Right renal pelvis (tissue), 4 donors: ENCODE measurements at regions not wholly inside any gene's neighbourhood (a gene's known extent, or its start where the extent isn't known, plus 50 kb on each side); places are given as distances from the start of the nearest gene placed in this dataset.
A peak's percentile ranks its signal among the peaks of the same experiment; 100 is the strongest.

ENCODE experiments used
- DNase-seq, 4 donors: peaks; one replicate each; pipeline ENCODE4 v3.0.0-alpha.2; 2013; ENCODE audit warnings: low read depth in 4 of 4, low spot score in 3 of 4, missing footprints in 1 of 4

DNA sequence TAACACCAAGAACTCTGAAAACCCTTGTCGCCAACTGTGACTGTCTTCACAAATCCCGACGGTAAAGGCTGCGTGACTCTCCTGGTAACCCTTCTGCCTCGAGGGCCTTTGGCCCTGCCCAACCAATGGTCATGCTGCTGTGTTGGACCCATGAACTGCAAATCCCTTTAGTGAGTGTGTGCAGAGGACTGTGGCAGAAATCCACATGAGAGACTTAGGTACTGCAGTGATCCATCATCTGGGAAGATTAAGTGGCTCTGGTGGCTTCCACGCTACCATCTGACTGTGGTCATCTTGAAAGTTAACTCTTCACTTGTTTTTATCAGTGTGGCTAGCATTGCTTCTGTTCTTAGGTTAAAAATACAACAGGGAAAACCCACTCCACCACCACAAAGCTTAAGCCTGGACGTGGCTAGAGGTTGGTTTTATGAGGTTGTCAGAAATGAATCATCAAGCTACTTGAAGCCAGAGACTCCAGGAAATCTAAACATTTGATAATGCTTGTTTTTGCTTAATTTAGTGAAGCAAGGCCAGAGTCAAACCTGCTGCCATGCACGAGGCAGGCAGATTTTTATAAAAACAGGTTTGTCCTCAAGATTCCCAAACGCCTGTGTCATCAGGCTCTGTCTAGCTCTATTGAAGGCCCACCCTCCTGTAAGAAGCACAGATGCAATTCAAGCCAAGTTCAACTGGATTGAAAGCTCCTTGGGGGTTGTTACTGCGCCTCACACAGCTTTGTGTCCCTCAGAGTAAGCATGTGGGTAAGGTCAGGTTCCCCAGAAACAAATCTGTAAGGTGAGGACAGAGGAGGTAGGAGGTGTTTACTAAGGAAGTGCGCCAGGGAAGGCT lies 52.7 kb upstream of the ERCC6L2 start:
- no peak for DNase-seq

DNA sequence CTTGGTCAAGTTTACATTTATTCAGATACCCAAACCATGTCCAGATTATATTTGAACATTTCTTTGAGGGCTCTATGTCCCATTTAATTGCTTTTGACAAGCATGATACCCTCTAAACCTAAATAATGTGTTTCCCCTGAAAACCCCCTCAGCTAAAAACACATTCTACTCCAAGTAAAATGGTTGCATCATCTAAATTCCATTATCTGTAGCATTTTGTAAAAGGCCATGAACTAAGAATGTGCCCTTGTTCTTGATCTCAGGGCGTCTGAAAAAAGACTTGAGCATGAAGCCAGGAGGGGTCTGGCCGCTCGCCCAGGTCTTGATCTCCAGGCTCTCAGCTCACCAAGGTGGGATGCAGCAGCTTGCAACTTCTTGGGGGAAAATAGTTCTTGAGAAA lies 53.5 kb upstream of the ERCC6L2 start:
- DNase-seq: no peak

DNA sequence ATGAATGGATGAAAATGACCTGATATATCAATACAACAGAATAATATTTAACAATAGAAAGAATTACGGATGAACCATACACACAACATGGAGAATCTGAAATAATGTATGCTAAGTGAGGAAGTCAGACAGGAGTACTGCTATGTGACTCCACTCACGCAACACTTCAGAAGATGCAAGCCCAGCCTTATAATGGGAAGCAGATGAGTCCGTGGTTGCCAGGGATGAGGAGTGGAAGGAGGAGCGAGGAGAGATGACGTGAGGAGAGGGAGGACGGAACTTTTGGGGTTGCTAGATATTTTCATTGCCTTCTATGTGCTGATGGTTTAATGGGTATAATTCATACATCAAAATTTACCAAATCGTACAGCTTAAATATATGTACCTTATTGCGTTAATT lies 55.4 kb upstream of the ERCC6L2 start:
- DNase-seq: no peak

DNA sequence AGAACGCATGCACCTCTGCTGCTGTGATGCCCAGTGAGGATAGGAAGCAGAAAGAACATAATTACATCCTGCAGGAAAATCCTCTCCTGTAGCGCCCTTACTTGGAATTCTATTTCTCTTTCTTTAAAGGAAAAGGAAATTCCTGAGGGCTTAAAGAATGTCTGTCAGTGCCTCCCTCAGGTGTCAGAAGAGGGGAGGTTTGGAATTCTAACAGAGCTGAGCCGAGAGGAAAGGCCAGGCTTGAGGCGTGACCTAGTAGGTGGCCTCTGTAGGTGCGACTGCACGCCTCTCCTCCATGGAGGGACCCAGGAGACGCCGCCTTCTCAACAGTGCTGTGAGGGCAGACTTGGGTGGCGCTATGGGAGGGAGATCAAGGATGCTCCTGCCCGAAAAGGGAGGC lies 55.9 kb upstream of the ERCC6L2 start:
- no peak for DNase-seq

DNA sequence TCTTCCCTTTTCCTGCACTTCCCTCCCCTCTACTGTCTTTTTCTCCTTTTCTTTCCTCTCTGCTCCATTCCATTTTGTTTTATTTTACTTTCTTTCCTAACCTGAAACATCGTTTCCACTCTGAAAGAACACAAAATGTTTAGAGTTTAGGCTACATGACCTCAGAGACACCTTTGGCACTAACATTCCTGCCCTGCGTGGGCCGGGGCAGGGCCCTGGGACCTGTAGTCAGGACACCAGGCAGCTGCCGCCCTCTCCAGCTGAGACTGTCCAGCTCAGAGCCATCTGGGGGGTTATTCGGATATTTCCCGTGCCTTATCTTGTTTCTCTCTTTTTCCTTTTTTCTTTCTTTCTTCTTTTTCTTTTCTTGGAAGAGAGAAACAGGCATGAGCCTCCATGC lies 58.3 kb upstream of the ERCC6L2 start:
- DNase-seq: no peak

DNA sequence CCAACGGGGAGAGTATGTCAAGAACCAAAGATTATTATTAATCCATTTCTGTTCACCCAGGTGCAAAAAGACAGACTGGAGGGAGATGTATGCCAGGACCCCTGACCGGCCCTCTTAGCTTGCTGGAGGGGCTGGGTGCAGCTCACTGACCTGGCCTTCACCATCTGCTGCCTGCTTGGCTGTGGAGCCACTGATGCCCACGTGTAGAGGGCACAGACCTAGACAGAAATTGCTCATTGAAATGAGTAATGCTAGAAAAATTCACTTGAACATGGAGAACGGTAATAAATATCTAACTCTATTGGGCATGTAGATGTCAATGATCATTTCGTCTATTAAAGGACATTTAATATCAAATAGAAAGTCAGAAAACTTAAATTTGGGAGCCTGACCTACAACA lies 58.8 kb upstream of the ERCC6L2 start:
- no peak for DNase-seq

DNA sequence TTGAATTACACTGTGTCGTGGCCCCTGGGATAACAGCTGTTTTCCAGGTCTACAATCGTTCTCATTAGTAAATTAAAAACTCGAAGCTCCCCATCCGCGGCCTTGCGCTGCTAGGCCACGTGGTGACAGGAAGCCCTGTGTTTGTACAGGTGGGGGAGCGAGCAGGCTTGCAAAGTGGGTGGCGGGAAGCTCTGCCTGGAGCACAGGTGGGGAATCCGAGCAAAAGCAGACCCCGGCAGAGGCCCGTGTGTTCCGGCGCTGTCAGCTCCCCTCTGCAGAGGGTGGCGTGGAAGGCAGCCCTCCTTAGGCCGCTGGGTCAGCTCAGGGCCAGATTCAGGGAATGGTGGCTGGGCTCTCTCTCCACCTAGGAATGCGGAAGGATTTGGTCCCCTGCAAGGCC lies 59.5 kb upstream of the ERCC6L2 start:
- no peak for DNase-seq

DNA sequence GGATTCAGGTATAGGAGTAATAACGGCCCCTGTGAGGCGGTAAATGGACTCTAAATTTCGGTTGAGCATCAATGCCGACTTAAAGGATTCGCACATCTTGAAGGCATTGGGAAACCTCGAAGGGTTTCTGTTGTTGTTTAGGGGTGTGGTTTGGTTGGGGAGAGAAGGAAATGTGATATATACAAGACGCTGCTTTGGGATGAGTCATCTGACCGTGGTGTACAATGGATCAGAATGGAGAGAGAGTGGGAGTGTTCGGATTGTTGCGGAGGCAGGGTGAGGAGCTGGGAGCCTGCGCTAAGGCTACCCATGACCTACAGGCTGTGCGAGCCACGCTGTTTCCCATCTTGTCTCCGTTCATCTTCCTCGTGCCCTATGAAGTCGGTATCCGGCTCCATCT lies 60.4 kb upstream of the ERCC6L2 start:
- no peak for DNase-seq

DNA sequence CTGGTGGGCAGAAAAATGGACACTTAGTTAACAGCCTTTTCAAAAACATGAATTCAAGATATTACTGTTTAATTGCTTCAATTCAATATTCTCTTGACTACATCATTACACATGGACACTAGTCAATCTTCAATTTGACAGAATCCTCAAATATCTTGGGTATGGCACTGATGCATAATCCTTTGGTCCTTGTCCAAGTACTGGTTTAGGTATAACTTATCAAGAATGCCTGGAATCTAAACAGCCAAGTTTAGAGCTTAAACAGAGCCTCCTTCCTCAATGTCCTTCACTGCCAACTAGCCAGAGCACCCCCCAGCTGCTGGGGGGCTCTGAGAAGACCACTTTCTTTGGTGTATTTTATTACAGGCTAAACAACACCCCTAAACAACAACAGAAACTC lies 61.6 kb upstream of the ERCC6L2 start:
- DNase-seq: no peak

DNA sequence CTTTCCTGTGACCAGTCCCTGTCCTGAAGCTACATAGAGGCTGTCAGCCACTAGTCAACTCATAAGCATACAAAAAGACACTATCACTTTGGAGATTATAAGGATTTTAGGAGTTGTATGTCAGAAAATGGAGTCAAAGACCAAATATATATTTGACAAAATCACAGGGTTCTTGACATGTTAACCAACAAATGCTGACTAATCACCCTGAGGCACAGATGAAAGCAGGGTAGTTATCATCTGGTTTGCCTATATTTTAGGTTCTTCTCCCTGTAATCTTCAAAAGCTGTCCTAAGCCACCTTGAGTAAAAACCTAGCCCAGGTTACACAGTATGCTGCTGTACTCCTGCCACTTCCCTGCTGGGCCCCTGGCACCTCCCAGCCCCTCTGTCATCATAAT lies 64.7 kb upstream of the ERCC6L2 start:
- no peak for DNase-seq

DNA sequence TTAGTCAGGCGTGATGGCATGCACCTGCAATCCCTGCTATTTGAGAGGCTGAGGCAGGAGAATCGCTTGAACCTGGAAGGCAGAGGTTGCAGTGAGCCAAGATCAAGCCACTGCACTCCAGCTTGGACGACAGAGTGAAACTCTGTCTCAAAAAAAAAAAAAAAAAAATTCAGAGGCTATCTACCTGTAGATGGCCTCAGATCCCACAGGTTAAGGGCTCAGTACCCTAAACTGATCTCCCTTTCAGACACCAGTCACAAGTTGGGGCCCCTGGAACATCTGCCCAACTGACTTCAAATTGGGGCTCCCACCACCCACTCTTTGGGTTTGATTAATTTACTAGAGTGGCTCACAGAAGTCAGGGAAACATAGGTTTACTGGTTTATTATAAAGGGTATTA lies 65.4 kb upstream of the ERCC6L2 start:
- no peak for DNase-seq

DNA sequence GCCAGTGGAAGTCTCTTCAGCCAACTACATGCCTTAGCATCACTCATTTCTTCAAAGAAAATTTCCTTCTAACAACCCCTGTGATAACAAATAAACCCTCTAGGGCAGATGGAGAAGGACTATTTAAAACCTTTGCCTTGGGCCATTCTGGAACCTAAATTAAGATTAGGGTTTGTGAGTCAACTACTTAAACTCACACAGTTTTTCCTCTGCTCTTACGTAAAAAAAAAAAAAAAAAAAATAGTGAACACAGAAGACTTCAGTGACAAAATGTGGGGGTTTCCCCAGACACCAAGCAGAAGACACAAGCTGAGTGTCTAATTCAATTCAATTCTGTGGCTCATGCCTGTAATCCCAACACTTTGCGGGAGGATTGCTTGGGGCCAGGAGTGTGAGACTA lies 65.8 kb upstream of the ERCC6L2 start:
- no peak for DNase-seq

DNA sequence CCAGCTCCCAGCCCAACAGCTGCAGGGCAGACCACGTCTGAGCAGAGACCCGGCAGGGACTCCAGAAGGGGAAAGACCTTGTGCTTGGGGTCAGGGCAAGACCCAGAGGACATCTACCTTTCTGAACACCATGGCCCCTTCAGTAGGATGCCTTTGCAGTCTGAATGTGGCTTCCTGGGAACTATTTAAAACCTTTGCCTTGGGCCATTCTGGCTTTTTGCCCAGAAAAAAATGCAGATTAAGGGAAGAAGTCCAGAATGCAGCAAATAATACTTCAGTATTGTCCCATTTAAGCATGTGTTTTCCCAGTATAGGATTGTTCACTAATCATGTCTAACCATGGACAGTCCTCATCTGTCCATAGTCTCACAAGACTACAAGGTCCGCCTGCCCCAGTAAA lies 67.5 kb upstream of the ERCC6L2 start:
- peak in 2 of 4 donors; percentile 27 to 29 for DNase-seq

DNA sequence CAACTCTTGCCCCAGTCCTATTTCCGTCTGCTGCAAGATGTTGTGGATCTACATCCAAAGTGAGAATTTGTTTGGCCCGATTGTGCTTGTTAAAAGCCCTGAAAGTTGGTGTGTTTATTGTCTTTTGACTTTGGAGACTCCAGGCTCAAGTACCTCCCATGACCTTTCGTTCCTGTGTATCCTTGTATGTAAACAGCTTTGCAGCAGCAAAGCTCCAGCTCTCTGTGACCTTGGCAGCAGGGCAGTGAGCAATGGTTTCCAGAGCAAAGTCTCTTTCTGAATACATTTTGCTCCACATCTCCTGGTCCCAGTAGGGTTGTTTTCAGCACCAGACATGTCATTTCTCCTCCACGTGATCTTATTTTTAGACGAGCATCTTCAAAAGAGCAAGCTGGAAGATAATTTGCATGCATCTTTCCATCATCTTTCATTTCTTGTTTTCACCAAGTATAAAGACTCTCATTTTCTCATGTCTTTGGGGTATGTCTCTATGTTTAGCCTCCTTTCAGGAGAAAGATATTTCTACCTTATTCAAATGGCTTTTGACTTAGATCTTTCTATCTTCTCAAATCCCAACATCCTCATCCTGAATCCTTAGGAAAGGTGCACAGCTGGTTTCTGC lies 68.1 kb upstream of the ERCC6L2 start:
- DNase-seq: no peak

DNA sequence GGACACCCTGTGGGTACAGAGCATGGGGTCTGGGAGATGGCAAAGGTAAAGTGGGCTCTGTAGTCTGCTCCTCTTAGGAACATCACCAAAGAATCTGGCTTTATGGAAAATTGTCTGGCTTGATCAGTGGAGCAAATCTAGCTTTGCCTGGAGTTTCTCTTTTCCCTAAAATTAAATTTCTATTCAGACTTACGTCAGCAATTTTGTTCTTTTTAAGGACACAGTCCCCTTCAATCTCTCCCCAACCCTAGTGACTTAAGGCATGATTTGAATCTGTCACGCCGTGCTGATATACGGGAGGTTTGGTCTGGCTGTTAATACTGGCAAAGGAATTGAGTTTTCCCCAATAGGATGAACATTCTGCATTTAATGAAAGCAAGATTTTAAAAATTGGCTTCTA lies 72.3 kb upstream of the ERCC6L2 start:
- no peak for DNase-seq

DNA sequence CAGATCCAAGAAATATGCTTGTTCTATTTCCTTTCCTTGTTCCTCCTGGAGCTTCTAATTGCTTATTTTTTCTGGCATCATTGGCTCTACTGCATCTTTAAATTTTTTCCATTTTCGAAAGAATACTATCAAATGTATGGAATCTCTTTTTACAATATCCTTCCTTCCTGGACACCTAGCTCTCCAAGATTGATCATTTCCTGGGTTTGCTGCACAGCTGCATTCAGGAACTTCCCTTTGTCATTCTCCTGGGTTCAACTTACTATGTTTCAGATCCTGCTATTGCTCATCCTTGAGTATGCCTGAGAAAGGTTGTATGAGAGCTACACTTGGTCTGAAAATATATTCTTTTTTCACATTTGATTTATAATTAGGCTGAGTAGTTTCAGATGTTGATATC lies 73.7 kb upstream of the ERCC6L2 start:
- DNase-seq: no peak

DNA sequence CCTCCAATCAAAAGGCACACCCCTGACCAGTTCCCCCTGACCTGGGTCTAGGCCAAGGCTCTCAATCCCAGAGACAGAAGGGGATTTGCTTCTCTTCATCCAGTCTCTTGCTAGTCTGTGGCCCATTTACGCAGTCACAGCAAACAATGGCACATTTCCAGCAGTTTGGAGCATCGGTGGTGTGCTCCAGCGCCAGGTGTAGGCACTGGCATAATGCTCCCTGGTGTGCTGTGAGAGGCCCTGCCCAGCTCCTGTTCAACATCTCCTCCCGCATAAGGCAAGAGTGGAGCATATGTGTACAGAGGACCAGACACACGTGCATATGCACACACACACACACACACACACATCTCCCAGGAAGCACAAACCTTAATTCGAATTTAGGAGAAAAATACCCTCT lies 79.5 kb upstream of the ERCC6L2 start:
- no peak for DNase-seq

DNA sequence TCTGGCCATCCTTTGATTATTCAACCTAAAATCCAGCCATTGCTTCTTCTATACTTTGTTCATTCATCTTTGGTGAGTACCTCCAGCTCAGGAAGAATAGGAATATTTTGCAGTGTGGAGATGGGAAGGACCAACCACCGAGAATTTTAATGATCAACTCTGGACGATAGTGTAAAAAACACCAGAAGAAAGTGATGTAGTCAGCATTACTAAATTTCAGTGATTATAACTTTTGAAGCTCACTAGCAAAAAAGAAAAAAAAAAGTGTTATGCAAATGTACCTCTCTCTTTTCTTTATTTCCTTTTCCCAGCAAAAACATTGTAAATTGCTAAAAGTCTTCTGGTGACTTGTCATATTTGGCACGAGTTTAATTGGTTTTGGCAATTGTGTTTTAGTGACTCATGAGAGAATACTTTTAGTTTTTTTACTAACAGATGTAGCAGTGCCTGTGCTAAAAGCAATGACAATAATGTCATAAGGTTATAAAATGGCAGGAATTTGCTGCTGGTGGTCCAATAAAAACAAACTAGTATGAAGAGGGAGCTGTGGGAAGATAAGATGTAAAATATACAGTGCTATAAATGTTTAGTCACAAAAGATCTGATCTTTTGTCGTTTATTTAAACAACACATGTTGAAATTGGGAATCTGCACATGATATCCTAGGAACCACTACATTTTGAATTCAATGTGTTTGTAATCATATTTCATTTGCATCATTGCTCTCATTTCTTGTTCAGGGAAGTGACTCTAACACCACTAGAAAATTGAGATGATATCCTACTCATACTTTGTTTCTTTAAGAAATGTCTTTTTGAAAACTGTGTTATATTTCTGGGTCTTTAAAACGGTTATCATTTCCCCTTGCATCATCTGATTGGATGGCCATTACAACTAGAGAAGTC lies 81.3 kb upstream of the ERCC6L2 start:
- peak in 1 of 4 donors; percentile 29 for DNase-seq

DNA sequence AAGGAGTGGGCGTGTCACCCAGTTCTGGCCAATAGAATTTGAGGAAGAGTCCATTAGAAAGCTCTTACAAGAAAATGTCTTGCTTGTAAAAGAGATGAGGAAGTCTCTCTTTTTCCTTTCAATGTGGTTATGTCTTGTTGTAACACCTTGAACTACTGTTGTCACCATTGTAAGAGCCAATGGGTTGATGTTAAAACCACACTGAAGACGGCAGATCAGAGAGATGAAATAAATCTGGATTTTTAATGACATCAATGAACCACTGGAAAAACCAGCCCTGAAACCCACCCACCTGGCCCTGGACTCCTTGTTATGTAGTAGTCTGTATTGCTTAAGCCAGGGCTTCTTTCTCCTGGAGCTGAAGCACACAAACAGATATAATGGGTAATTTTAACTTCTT lies 83.8 kb upstream of the ERCC6L2 start:
- no peak for DNase-seq

DNA sequence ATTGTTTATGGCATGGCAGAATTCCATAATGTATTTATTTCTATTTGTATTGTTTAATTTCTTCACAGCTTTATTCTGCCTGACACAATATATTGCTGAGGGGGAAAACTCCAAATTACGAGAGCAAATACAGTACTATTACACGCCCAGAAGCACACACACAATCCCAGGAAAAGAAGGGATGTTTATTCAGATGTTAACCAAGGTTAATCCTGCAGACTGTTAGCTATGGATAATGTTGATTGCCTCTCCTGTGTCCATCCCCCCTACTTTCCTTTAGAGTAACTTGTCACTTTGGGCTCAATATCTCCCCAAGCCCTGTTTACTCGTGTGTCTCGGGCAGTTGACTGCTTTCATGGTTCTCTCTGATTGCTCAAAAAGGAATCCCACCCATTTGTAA lies 84.2 kb upstream of the ERCC6L2 start:
- no peak for DNase-seq

DNA sequence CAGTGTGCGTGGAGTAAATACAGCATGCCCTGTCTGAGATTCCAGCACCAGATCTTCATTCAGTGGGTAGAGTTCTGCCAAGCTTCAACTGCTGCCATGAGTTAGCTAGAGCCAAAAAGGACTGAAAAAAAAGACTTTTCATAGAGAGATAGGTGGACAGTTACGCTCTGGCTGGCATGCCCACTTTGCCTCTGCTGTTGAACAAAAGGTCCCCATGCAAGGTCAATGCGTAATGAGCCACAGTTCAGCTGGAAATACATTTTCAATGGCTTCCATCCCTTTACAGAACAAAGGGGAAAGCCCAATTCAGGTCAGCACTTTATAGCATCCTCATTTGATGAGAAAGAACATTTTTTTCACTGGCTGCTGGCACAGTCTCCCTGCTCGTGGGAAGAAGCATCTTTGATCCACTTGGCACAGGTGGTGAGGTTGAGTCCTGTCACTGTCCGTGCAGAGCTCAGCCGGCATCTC lies 86.9 kb upstream of the ERCC6L2 start:
- DNase-seq: no peak
